HUES64 (cell line): ENCODE measurements at regions not wholly inside any gene's neighbourhood (a gene's known extent, or its start where the extent isn't known, plus 50 kb on each side); places are given as distances from the start of the nearest gene placed in this dataset.
A peak's percentile ranks its signal among the peaks of the same experiment; 100 is the strongest.

Source experiments
- H3K27ac ChIP-seq: 2 replicates; pipeline ENCODE4 v1.7.0; 2013; ENCODE audit warnings: low read depth, low read length, inconsistent platforms
- H3K27me3 ChIP-seq: 2 replicates; pipeline ENCODE4 v1.6.1; 2013; ENCODE audit warnings: mild to moderate bottlenecking, low read length; ENCODE audit not compliant: insufficient read depth
- H3K36me3 ChIP-seq: 2 replicates; pipeline ENCODE4 v1.6.1; 2013; ENCODE audit warnings: mild to moderate bottlenecking, low read length; ENCODE audit not compliant: insufficient read depth
- H3K4me1 ChIP-seq: 2 replicates; pipeline ENCODE4 v1.6.1; 2013; ENCODE audit warnings: mild to moderate bottlenecking, low read length, moderate library complexity; ENCODE audit not compliant: insufficient read depth
- H3K4me3 ChIP-seq: 2 replicates; pipeline ENCODE4 v1.5.1; 2013; ENCODE audit warnings: mild to moderate bottlenecking, low read length, moderate library complexity
- H3K9ac ChIP-seq: 2 replicates; pipeline ENCODE4 v1.6.1; 2013; ENCODE audit warnings: mild to moderate bottlenecking, low read depth, low read length
- H3K9me3 ChIP-seq: 2 replicates; pipeline ENCODE4 v1.6.1; 2013; ENCODE audit warnings: low read depth, low read length; ENCODE audit not compliant: insufficient read depth
- WGBS: fragments of 150-250, 120-280 bp; methylation state at CpG from one replicate; pipeline ENCODE4 v1.1.7; 2013; ENCODE audit warnings: missing lambda C conversion rate; 5-methylcytosine and 5-hydroxymethylcytosine counted together

- H3K36me3 ChIP-seq = no peaks in the 10 kb centered on the region
- peaks cover 13% of the 10 kb centered on the region; the same call in 1 of the 2 replicates for H3K9me3 ChIP-seq
- no peak overlapping the region for H3K27ac ChIP-seq
- H3K4me3 ChIP-seq = no peak overlapping the region
- 91% methylated on average over 6 of the region's 6 CpGs for WGBS
- peaks cover 6% of the 10 kb centered on the region; the same call in 1 of the 2 replicates for H3K4me1 ChIP-seq
- no peak overlapping the region for H3K9ac ChIP-seq
- no peaks in the 10 kb centered on the region for H3K27me3 ChIP-seq
Observed at GRCh38 chr1:224486801-224487583, 52.4 kb upstream of the WDR26 start.

- H3K36me3 ChIP-seq = no peaks in the 10 kb centered on the region
- 87% methylated on average over 1 of the region's 2 CpGs for WGBS
Observed at GRCh38 chr1:224488806-224489499, 54.4 kb upstream of the WDR26 start.

GRCh38 chr1:224489534-224490365, 55.2 kb upstream of the WDR26 start:
- Histone ChIP-seq H3K4me1 (peaks cover 21% of the 10 kb centered on the region), H3K9ac (no peak overlapping the region), H3K27me3 (no peaks in the 10 kb centered on the region), H3K27ac (peak overlapping the region; percentile 9; the same call in 1 of the 2 replicates), H3K9me3 (peaks cover 13% of the 10 kb centered on the region; the same call in 1 of the 2 replicates), H3K36me3 (no peaks in the 10 kb centered on the region), H3K4me3 (no peak overlapping the region)
- 89% methylated on average over 4 of the region's 5 CpGs for WGBS

More at GRCh38 chr1:224488806-224489499, 54.4 kb upstream of the WDR26 start:
- H3K4me3 ChIP-seq = no peak overlapping the region
- H3K4me1 ChIP-seq = peaks cover 20% of the 10 kb centered on the region
- H3K9me3 ChIP-seq = peaks cover 13% of the 10 kb centered on the region; the same call in 1 of the 2 replicates
- no peaks in the 10 kb centered on the region for H3K27me3 ChIP-seq
- H3K27ac ChIP-seq = no peak overlapping the region
- no peak overlapping the region for H3K9ac ChIP-seq

GRCh38 chr1:224490549-224491537, 56.2 kb upstream of the WDR26 start:
- Histone ChIP-seq H3K27me3 (no peaks in the 10 kb centered on the region), H3K9me3 (peaks cover 13% of the 10 kb centered on the region; the same call in 1 of the 2 replicates), H3K36me3 (no peaks in the 10 kb centered on the region), H3K9ac (no peak overlapping the region), H3K4me1 (peaks cover 21% of the 10 kb centered on the region), H3K27ac (no peak overlapping the region), H3K4me3 (no peak overlapping the region)
- WGBS = 98% methylated on average over 7 of the region's 7 CpGs

- H3K4me3 ChIP-seq = no peak overlapping the region
- 100% methylated on average over 1 of the region's 1 CpG for WGBS
- no peak overlapping the region for H3K27ac ChIP-seq
- no peaks in the 10 kb centered on the region for H3K27me3 ChIP-seq
- H3K9me3 ChIP-seq = peaks cover 21% of the 10 kb centered on the region
- H3K4me1 ChIP-seq = peaks cover 21% of the 10 kb centered on the region
- H3K36me3 ChIP-seq = no peaks in the 10 kb centered on the region
- no peak overlapping the region for H3K9ac ChIP-seq
Observed at GRCh38 chr1:224492015-224492414, 57.4 kb upstream of the WDR26 start.

GRCh38 chr1:224492632-224493031, 58.0 kb upstream of the WDR26 start:
- H3K4me1 ChIP-seq = peaks cover 26% of the 10 kb centered on the region

GRCh38 chr1:224493269-224493668, 58.7 kb upstream of the WDR26 start:
- Histone ChIP-seq H3K27me3 (no peaks in the 10 kb centered on the region), H3K9me3 (peaks cover 23% of the 10 kb centered on the region), H3K9ac (0 out of 2 replicates have a peak overlapping the region, but pooled peaks have one; percentile 17), H3K4me1 (peaks cover 32% of the 10 kb centered on the region), H3K4me3 (no peak overlapping the region), H3K36me3 (no peaks in the 10 kb centered on the region), H3K27ac (no peak overlapping the region)
- 59% methylated on average over 4 of the region's 4 CpGs for WGBS

More at GRCh38 chr1:224492632-224493031, 58.0 kb upstream of the WDR26 start:
- peaks cover 23% of the 10 kb centered on the region for H3K9me3 ChIP-seq
- WGBS = 100% methylated on average over 2 of the region's 2 CpGs
- H3K9ac ChIP-seq = no peak overlapping the region
- H3K27me3 ChIP-seq = no peaks in the 10 kb centered on the region
- H3K27ac ChIP-seq = no peak overlapping the region
- H3K4me3 ChIP-seq = no peak overlapping the region
- no peaks in the 10 kb centered on the region for H3K36me3 ChIP-seq

GRCh38 chr1:224494343-224494742, 59.7 kb upstream of the WDR26 start:
- Histone ChIP-seq H3K27me3 (no peaks in the 10 kb centered on the region), H3K9me3 (peaks cover 16% of the 10 kb centered on the region), H3K4me1 (peaks cover 41% of the 10 kb centered on the region), H3K27ac (no peak overlapping the region), H3K9ac (no peak overlapping the region), H3K36me3 (no peaks in the 10 kb centered on the region), H3K4me3 (no peak overlapping the region)
- 97% methylated on average over 2 of the region's 2 CpGs for WGBS

GRCh38 chr1:224495866-224496265, 61.3 kb upstream of the WDR26 start:
- no peak overlapping the region for H3K4me3 ChIP-seq
- H3K4me1 ChIP-seq = peaks cover 43% of the 10 kb centered on the region
- no peaks in the 10 kb centered on the region for H3K36me3 ChIP-seq
- no peak overlapping the region for H3K27ac ChIP-seq
- peaks cover 10% of the 10 kb centered on the region; the same call in 1 of the 2 replicates for H3K9me3 ChIP-seq
- WGBS = 93% methylated on average over 5 of the region's 5 CpGs
- no peaks in the 10 kb centered on the region for H3K27me3 ChIP-seq
- no peak overlapping the region for H3K9ac ChIP-seq

GRCh38 chr1:224496826-224497225, 62.2 kb upstream of the WDR26 start:
- H3K9ac ChIP-seq = no peak overlapping the region
- WGBS = no CpG with 5 or more reads among the region's 1 CpG
- no peaks in the 10 kb centered on the region for H3K27me3 ChIP-seq
- no peak overlapping the region for H3K4me3 ChIP-seq
- H3K4me1 ChIP-seq = peaks cover 47% of the 10 kb centered on the region
- H3K9me3 ChIP-seq = peaks cover 10% of the 10 kb centered on the region; the same call in 1 of the 2 replicates
- H3K27ac ChIP-seq = no peak overlapping the region; the same call in 1 of the 2 replicates
- H3K36me3 ChIP-seq = no peaks in the 10 kb centered on the region
